GM19455 (cell line): ENCODE measurements at regions not wholly inside any gene's neighbourhood (a gene's known extent, or its start where the extent isn't known, plus 50 kb on each side); places are given as distances from the start of the nearest gene placed in this dataset.

Source experiments
- ATAC-seq: cut with Tn5 transposase; IDR thresholded peaks from one replicate; pipeline ENCODE4 v1.9.1; 2021; ENCODE audit not compliant: unreplicated experiment

DNA sequence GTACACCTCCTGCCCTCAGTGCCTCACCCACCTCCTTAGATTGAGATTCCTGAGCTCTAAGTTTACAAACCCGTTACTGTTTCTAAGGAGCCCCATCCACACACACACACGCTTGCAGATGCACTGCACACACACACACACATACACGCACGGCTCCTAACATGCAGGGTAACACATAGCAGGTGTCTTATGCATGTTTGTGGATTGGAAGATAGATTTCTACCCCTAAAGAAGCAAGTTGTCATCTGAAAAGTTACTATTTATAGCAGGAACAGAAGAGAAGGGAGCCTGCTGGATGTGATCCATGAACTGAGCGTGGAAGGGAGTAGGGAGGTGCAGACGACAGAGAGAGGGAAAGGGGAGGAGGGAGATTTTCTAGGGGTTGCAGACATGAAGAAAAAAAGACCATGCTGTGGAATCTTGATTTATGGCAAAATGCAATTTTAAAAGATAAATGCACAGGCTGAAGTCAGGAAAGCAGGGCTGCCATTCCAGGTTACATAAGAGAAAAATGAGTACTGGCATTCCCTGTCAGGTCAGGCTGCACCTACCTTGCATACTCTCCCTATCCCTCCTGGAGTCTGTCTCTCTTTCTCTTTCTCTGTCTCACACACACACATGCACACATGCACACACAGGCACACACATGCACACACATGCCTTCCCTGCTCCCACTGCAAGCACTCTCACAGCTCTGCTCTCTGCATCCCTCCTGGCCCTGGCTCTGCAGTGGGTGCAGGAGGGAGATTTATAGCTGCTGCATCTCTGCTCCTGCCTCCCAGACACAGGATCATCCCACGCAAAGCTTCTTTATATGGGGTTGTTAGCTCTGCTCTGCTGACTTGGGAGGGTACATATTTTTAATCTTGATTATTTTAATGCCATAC lies 192.6 kb upstream of the MYT1L start:
- no peak for ATAC-seq

DNA sequence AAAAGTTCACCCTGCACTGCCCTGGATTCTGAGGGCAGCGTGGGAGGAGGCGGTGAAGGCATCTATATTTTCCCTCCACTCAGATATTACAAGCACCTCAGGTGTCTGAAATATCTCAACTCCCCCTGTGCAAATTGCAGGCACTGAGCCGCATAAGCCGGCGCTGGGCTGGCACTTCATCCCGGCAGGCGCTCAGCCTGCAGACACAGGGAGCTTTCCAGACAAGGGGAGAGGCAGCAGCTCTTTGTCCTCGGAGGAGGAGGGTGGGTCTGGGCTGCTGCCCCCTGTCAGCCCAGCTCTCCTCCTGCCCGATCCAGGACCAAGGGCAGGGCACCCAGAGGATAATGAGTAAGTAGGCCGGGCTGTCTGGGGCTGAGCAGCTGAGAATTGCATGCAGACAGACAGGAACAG lies 189.3 kb upstream of the MYT1L start:
- no peak for ATAC-seq

- no peak for ATAC-seq
These were observed 188.3 kb upstream of the MYT1L start for GRCh38 chr2:2519381-2519780.

DNA sequence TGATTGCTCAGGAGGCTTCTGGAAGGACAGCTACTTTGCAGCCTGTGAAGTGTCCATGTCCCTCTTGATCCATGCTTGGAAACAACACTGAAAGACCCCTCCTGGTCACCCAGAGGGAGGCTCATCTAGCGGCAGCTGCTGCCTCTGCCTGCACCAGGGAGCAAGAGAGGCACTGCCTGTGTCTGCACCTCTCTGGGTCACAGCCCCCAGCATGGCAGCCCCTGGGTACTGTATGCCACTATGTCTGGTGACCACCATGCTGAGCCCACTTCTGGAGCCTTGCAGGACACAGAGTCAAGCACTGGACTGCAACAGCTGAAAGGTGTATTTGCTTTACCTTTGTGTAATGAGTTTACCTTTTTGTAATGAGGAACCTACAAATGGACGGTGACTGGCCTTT lies 186.3 kb upstream of the MYT1L start:
- no peak for ATAC-seq

- ATAC-seq, result no peak
These were observed 185.3 kb upstream of the MYT1L start for GRCh38 chr2:2516386-2516785.

- no peak for ATAC-seq
These were observed 181.9 kb upstream of the MYT1L start for GRCh38 chr2:2512931-2513330.

GRCh38 chr2:2507417-2507997 lies 176.4 kb upstream of the MYT1L start:
- ATAC-seq, result no peak

DNA sequence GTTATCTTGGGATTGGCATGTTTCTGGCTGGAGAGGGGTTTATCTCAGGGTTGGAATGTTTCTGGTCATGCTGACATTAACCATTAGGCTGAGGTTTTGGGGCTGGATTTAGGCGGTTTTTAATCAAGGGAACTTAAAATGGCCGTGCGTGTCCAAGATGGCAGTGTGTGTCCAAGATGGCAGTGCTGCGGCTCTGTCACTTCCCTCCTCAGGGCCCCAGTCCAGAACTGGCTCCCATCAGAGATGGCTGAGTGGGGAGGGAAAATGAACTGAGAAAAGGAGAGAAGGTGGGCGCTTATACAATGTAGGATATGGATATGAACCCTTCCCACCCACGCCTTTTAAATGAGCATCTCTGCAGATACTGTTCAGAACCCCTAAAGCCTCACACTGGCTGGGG lies 175.5 kb upstream of the MYT1L start:
- ATAC-seq, result no peak

GRCh38 chr2:2505604-2506003 lies 174.5 kb upstream of the MYT1L start:
- ATAC-seq, result no peak

- no peak for ATAC-seq
These were observed 172.9 kb upstream of the MYT1L start for GRCh38 chr2:2503864-2504418.

- ATAC-seq, result no peak
These were observed 171.1 kb upstream of the MYT1L start for GRCh38 chr2:2502201-2502549.

DNA sequence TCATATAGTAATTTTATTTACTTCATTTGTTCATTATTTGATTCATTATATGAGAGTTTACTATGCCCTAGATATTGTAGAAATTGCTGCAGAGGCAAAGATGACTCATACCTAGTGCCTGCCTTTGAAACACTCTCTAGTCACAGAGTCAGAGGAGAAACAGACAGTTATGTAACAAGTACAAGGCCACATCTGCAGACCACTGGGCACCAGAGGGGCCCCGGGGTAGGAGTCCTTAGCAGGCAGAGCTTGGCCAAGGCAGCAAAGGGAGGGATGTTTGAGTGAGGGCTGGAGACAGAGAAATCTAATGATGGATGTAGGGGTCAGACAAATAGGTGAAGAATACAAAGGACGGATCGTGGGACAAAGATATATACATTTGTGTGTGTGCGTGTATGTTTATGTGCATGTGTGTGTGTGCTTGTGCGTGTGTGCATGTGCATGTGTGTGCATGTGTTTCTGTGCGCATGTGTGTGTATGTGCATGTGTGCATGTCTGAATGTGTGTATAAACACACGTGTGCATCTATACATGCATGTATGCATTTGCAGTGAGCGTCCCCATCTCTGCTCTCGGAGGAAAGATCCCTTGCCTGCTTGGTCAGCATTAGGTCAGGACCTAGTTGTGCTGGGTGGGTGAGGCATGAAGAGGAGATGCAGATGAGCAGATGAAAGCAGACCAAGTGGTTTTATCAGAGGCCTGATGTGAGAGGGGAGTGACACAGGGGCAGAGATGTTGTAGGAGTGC lies 170.6 kb upstream of the MYT1L start:
- no peak for ATAC-seq

DNA sequence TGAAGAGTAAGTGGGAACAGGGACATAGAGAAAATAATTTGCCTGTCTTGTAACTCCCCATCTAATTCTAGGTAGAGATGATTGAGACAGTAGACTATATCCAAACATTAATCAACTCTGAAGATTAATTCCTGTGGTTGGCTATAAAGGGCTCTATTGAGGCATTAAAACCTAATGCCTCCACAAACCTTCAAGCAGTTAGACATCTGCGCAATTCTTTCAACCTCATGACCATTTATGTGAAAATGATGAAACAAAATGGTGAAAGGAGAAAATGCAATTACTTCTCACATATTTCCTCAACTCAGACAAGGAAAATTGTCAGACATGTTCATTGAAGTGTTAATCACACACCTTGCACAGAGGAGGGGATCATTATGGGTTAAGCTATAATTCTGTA lies 164.5 kb upstream of the MYT1L start:
- no peak for ATAC-seq

DNA sequence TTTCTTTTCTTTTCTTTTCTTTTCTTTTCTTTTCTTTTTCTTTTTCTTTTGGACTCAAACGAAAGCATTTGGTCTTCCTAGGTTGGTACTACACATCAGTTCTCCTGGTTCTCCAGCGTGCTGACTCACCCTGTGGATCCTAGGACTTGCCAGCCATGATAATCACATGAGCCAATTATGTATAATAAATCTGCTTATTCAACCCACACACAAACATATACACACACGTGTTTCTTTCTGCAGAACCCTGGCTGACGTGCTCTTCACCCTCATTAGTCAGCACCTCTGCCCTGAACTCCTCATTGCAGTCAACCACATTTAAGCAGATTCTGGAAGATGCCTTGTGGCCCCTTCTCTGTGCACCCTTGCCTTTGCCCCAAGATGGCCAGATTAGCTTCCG lies 162.4 kb upstream of the MYT1L start:
- ATAC-seq, result no peak

DNA sequence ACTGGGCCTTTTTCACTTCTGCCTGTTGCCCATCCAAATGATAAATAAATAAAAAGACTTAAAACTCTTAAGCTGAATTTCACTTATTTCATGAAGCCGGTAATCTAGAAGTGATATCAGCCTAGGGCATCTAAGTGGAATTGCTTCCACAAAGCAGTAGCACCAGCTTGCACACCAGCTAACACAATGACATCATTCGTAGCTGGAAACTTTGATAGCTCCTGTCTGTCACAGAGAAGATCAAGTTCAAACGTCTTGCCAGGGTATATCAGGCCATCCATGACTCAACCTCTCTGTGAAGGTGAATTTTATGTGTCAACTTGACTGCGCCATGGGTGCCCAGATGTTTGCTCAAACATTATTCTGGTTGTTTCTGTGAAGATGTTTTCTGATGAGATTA lies 161.7 kb upstream of the MYT1L start:
- no peak for ATAC-seq

DNA sequence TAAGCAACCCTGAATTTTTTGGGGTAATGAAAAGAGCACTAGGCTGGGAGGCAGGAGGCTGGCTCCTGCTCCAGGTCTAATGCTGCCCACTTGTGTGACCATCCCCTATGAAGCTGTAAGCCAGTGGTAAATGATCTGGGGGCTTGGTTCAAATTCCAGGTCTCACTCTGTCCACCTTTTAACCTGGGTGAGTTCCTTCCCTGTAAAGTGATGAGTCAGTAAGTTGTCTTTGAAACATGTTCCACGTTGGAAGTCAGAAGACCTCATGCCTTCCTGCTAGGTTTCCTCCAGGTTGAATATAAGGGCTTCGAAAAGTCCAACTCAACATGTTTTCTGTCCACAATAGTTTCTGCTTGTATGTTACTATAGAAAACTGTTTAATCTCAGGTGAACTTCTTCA lies 160.9 kb upstream of the MYT1L start:
- ATAC-seq, result no peak

GRCh38 chr2:2484301-2484700 lies 153.2 kb upstream of the MYT1L start:
- no peak for ATAC-seq

DNA sequence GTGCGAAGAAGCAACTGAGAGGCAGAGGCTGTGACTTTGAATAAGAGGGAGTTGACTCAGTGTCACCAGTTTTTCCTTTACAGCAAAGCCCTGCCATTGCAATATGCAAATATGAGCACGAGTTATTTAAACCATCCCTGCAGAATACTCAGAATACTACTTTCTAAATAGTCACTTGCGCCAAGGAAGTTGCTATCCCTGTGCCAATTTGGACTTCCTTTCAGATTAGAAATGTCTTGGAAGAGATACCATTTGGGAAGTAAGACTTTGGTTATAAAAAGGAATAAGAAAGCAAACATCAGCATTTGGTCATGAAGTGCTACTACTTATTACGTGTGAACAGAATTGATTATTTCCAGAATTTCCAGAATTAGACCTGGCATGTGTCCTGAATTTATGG lies 151.8 kb upstream of the MYT1L start:
- no peak for ATAC-seq

DNA sequence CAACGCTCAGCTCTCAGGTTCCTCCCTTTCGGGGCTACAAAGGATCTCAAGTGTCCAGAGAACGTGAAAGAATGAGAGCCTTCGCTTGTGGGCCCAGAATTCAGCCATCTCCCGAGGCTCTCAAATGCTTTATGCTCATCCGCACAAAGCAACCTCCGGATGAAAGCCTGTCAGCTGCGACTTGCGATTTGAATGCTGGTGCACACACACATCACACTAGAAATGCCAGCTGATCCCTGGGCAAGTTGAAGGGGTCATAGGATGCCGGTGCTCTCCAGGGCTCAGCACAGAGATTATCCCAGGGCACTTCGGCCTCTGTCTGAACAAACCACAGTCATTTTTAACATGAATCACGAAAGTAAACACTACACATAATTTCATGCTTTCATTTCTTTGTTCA lies 141.8 kb upstream of the MYT1L start:
- ATAC-seq, result no peak

- ATAC-seq, result no peak
These were observed 141.0 kb upstream of the MYT1L start for GRCh38 chr2:2472044-2472443.

- ATAC-seq, result no peak
These were observed 135.5 kb upstream of the MYT1L start for GRCh38 chr2:2466534-2466933.

DNA sequence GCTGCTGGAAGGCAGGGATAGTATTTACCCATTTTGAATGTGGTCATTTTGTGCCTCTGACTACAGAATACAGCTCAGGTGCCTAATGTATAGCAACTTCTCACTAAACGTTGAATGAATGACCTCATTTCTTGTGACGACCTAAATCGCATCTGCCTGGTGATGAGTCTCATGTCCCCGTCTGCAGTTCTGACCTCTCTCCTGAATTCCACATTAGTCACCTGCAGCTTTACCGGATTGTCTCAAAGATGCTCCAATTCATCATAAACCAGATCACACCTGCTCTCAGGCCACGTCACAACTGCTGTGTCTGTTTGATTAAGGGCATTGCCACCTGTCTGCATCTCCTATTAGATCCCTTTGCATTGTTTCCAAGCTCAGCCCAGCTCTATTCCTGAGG lies 133.6 kb upstream of the MYT1L start:
- no peak for ATAC-seq
